ENCODE measurements at regions not wholly inside any gene's neighbourhood (a gene's known extent, or its start where the extent isn't known, plus 50 kb on each side); places are given as distances from the start of the nearest gene placed in this dataset.

DNA sequence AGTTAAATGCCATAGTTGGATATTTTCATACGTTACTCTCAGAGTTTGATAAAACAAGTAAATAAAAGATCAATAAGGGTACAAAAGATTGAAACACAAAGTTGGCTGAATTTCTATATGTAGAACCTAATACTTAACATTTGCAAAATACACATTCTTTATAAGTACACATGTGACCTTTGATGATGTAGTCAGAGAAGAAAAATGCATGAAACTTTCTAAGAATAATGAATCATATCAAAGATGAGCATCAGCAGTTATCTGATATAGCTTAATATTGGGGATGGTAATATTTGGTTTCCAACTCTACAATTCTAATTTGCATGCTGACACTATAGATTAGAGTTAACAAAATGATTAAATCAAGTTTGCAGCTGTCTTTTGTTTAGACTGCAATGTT lies 188.0 kb upstream of the TGFBR2 start:
- peak; percentile 86 for ATAC-seq
- TF ChIP-seq TCF4 (CRISPR knock-in tag; IDR thresholded peaks at IDR 0.05; ENCODE audit: borderline replicate concordance) (no peak), ARNTL (CRISPR knock-in tag; IDR thresholded peaks at IDR 0.05; ENCODE audit: borderline replicate concordance, low read depth) (no peak), ZFP3 (CRISPR knock-in tag; IDR thresholded peaks at IDR 0.05) (no peak), SNAI2 (CRISPR knock-in tag; IDR thresholded peaks at IDR 0.05) (no peak), PPARA (CRISPR knock-in tag; IDR thresholded peaks at IDR 0.05; ENCODE audit: borderline replicate concordance) (no peak), ESRRG (CRISPR knock-in tag; IDR thresholded peaks at IDR 0.05) (no peak), OSR1 (CRISPR knock-in tag; IDR thresholded peaks at IDR 0.05) (no peak), TOX (CRISPR knock-in tag; IDR thresholded peaks at IDR 0.05; ENCODE audit: borderline replicate concordance) (no peak), RARB (CRISPR knock-in tag; IDR thresholded peaks at IDR 0.05) (no peak)
- TF ChIP-seq, protein P1, sequence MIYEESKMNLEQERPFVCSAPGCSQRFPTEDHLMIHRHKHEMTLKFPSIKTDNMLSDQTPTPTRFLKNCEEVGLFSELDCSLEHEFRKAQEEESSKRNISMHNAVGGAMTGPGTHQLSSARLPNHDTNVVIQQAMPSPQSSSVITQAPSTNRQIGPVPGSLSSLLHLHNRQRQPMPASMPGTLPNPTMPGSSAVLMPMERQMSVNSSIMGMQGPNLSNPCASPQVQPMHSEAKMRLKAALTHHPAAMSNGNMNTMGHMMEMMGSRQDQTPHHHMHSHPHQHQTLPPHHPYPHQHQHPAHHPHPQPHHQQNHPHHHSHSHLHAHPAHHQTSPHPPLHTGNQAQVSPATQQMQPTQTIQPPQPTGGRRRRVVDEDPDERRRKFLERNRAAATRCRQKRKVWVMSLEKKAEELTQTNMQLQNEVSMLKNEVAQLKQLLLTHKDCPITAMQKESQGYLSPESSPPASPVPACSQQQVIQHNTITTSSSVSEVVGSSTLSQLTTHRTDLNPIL (CRISPR knock-in tag; IDR thresholded peaks at IDR 0.05; ENCODE audit: low read depth), result no peak
- TF ChIP-seq, protein P2, sequence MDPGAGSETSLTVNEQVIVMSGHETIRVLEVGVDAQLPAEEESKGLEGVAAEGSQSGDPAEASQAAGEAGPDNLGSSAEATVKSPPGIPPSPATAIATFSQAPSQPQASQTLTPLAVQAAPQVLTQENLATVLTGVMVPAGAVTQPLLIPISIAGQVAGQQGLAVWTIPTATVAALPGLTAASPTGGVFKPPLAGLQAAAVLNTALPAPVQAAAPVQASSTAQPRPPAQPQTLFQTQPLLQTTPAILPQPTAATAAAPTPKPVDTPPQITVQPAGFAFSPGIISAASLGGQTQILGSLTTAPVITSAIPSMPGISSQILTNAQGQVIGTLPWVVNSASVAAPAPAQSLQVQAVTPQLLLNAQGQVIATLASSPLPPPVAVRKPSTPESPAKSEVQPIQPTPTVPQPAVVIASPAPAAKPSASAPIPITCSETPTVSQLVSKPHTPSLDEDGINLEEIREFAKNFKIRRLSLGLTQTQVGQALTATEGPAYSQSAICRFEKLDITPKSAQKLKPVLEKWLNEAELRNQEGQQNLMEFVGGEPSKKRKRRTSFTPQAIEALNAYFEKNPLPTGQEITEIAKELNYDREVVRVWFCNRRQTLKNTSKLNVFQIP (CRISPR knock-in tag; IDR thresholded peaks at IDR 0.05; ENCODE audit: borderline replicate concordance, low read depth), result no peak
- TF ChIP-seq, protein P3, sequence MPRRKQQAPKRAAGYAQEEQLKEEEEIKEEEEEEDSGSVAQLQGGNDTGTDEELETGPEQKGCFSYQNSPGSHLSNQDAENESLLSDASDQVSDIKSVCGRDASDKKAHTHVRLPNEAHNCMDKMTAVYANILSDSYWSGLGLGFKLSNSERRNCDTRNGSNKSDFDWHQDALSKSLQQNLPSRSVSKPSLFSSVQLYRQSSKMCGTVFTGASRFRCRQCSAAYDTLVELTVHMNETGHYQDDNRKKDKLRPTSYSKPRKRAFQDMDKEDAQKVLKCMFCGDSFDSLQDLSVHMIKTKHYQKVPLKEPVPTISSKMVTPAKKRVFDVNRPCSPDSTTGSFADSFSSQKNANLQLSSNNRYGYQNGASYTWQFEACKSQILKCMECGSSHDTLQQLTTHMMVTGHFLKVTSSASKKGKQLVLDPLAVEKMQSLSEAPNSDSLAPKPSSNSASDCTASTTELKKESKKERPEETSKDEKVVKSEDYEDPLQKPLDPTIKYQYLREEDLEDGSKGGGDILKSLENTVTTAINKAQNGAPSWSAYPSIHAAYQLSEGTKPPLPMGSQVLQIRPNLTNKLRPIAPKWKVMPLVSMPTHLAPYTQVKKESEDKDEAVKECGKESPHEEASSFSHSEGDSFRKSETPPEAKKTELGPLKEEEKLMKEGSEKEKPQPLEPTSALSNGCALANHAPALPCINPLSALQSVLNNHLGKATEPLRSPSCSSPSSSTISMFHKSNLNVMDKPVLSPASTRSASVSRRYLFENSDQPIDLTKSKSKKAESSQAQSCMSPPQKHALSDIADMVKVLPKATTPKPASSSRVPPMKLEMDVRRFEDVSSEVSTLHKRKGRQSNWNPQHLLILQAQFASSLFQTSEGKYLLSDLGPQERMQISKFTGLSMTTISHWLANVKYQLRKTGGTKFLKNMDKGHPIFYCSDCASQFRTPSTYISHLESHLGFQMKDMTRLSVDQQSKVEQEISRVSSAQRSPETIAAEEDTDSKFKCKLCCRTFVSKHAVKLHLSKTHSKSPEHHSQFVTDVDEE (CRISPR knock-in tag; IDR thresholded peaks at IDR 0.05), result no peak

GRCh38 chr3:30421266-30421665 lies 185.1 kb upstream of the TGFBR2 start:
- TF ChIP-seq ZFP3 (CRISPR knock-in tag; IDR thresholded peaks at IDR 0.05) (no peak), PPARA (CRISPR knock-in tag; IDR thresholded peaks at IDR 0.05; ENCODE audit: borderline replicate concordance) (no peak), RARB (CRISPR knock-in tag; IDR thresholded peaks at IDR 0.05) (no peak), ESRRG (CRISPR knock-in tag; IDR thresholded peaks at IDR 0.05) (no peak), CSDC2 (CRISPR knock-in tag; IDR thresholded peaks at IDR 0.05) (no peak), SNAI2 (CRISPR knock-in tag; IDR thresholded peaks at IDR 0.05) (no peak), ISL1 (CRISPR knock-in tag; IDR thresholded peaks at IDR 0.05) (no peak)
- TF ChIP-seq, protein P2 (CRISPR knock-in tag; IDR thresholded peaks at IDR 0.05; ENCODE audit: borderline replicate concordance, low read depth), result no peak
- ATAC-seq, result no peak

- ATAC-seq, result peak; percentile 51
- TF ChIP-seq ESRRG (CRISPR knock-in tag; IDR thresholded peaks at IDR 0.05) (no peak), ZNF8 (CRISPR knock-in tag; IDR thresholded peaks at IDR 0.05) (no peak), TCF4 (CRISPR knock-in tag; IDR thresholded peaks at IDR 0.05; ENCODE audit: borderline replicate concordance) (no peak), CSRNP3 (CRISPR knock-in tag; IDR thresholded peaks at IDR 0.05) (no peak), ARNTL (CRISPR knock-in tag; IDR thresholded peaks at IDR 0.05; ENCODE audit: borderline replicate concordance, low read depth) (no peak), OSR1 (CRISPR knock-in tag; IDR thresholded peaks at IDR 0.05) (no peak)
Measured at GRCh38 chr3:30426293-30426993, 180.0 kb upstream of the TGFBR2 start.

DNA sequence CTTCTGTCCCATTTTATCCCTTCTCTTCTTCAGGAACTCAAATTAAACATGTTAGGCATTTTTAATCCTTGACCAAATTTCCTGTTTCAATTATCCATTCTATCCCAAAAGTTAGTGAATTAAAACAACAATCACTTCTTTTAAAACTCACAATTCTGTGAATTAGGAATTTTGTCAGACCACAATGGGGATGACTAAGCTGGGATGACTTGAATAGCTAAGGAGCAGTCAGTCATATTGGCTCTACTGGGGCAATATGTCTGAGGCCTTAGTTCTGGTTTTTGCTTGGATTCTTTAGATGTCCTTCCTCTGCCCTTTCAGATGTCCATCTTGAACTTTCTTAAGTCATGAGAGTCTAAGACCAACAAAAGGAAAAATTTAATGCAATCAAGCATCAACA lies 178.2 kb upstream of the TGFBR2 start:
- no peak for ATAC-seq

More for the DNA sequence above, 178.2 kb upstream of the TGFBR2 start:
- no peak for TF ChIP-seq GLIS3 (CRISPR knock-in tag; IDR thresholded peaks at IDR 0.05)

Data from SK-N-SH treated with all-trans-retinoic acid at 6 μM for 48 hours (cell line).